SK-N-SH treated with all-trans-retinoic acid at 6 μM for 48 hours (cell line): ENCODE measurements at regions not wholly inside any gene's neighbourhood (a gene's known extent, or its start where the extent isn't known, plus 50 kb on each side); places are given as distances from the start of the nearest gene placed in this dataset.

Experiments
- ATAC-seq: fragments of 200-7000 bp; cut with Tn5 transposase; 3 replicates; pipeline ENCODE4 v1.9.1; 2020; ENCODE audit warnings: mild to moderate bottlenecking, moderate library complexity
- ARNTL ChIP-seq: fragments of 450-650 bp; formaldehyde crosslinking; IDR thresholded peaks from 2 replicates; pipeline ENCODE4 v1.5.0; 2020; ENCODE audit warnings: low read depth, mild to moderate bottlenecking, moderate library complexity, borderline replicate concordance
- BACH2 ChIP-seq: fragments of 250-450 bp; sonication (Bioruptor Pico); IDR thresholded peaks from 2 replicates; pipeline ENCODE4 v1.9.0; 2021; ENCODE audit warnings: mild to moderate bottlenecking, borderline replicate concordance
- CSDC2 ChIP-seq: fragments of 250-450 bp; sonication (Bioruptor Pico); IDR thresholded peaks from 2 replicates; pipeline ENCODE4 v1.5.0; 2020; ENCODE audit warnings: mild to moderate bottlenecking, moderate library complexity
- ESRRG ChIP-seq: fragments of 250-450 bp; sonication (Bioruptor Pico); IDR thresholded peaks from 2 replicates; pipeline ENCODE4 v1.6.1; 2021; ENCODE audit warnings: mild to moderate bottlenecking
- ISL1 ChIP-seq: fragments of 250-450 bp; sonication (Bioruptor Pico); IDR thresholded peaks from 2 replicates; pipeline ENCODE4 v2.1.2; 2022; ENCODE audit warnings: mild to moderate bottlenecking, moderate library complexity
- OSR1 ChIP-seq: fragments of 250-450 bp; sonication (Bioruptor Pico); IDR thresholded peaks from 2 replicates; pipeline ENCODE4 v1.8.0; 2022; ENCODE audit warnings: moderate library complexity, mild to moderate bottlenecking, inconsistent platforms
- PATZ1 ChIP-seq: fragments of 250-450 bp; sonication (Bioruptor Pico); IDR thresholded peaks from 2 replicates; pipeline ENCODE4 v1.8.0; 2020; ENCODE audit warnings: mild to moderate bottlenecking, moderate library complexity, borderline replicate concordance
- POU6F1 ChIP-seq: fragments of 250-450 bp; sonication (Bioruptor Pico); IDR thresholded peaks from 2 replicates; pipeline ENCODE4 v1.8.0; 2021; ENCODE audit warnings: low read depth, mild to moderate bottlenecking, moderate library complexity, borderline replicate concordance
- PPARA ChIP-seq: fragments of 250-450 bp; sonication (Bioruptor Pico); IDR thresholded peaks from 2 replicates; pipeline ENCODE4 v1.5.0; 2020; ENCODE audit warnings: mild to moderate bottlenecking, borderline replicate concordance
- RARB ChIP-seq: fragments of 250-450 bp; sonication (Bioruptor Pico); IDR thresholded peaks from 2 replicates; pipeline ENCODE4 v1.8.0; 2021; ENCODE audit warnings: mild to moderate bottlenecking, moderate library complexity
- TCF4 ChIP-seq: fragments of 250-450 bp; sonication (Bioruptor Pico); IDR thresholded peaks from 2 replicates; pipeline ENCODE4 v1.8.0; 2021; ENCODE audit warnings: mild to moderate bottlenecking, moderate library complexity, borderline replicate concordance
- TOX ChIP-seq: fragments of 250-450 bp; sonication (Bioruptor Pico); IDR thresholded peaks from 2 replicates; pipeline ENCODE4 v1.8.0; 2021; ENCODE audit warnings: mild to moderate bottlenecking, moderate library complexity, borderline replicate concordance
- TSHZ2 ChIP-seq: fragments of 250-450 bp; sonication (Bioruptor Pico); IDR thresholded peaks from 2 replicates; pipeline ENCODE4 v1.5.0; 2020; ENCODE audit warnings: mild to moderate bottlenecking, moderate library complexity
- ZC3H10 ChIP-seq: fragments of 250-450 bp; sonication (Bioruptor Pico); IDR thresholded peaks from 2 replicates; pipeline ENCODE4 v1.5.1; 2021; ENCODE audit warnings: mild to moderate bottlenecking, moderate library complexity
- ZFP3 ChIP-seq: fragments of 250-450 bp; sonication (Bioruptor Pico); IDR thresholded peaks from 2 replicates; pipeline ENCODE4 v1.5.0; 2020; ENCODE audit warnings: mild to moderate bottlenecking, moderate library complexity
- ZFP30 ChIP-seq: fragments of 450-650 bp; formaldehyde crosslinking; IDR thresholded peaks from 2 replicates; pipeline ENCODE4 v1.5.0; 2022; ENCODE audit warnings: mild to moderate bottlenecking, moderate library complexity
- ZNF565 ChIP-seq: fragments of 450-650 bp; formaldehyde crosslinking; conservative IDR thresholded peaks from 2 replicates; pipeline ENCODE4 v1.5.0; 2020; ENCODE audit warnings: low read depth, mild to moderate bottlenecking, moderate library complexity
- ZNF70 ChIP-seq: fragments of 450-650 bp; formaldehyde crosslinking; IDR thresholded peaks from 2 replicates; pipeline ENCODE4 v1.5.0; 2020; ENCODE audit warnings: mild to moderate bottlenecking, moderate library complexity
- ZNF8 ChIP-seq: fragments of 450-650 bp; formaldehyde crosslinking; IDR thresholded peaks from 2 replicates; pipeline ENCODE4 v1.5.0; 2020; ENCODE audit warnings: mild to moderate bottlenecking, moderate library complexity
- TF ChIP-seq, protein P1 (sequence below): fragments of 250-450 bp; sonication (Bioruptor Pico); IDR thresholded peaks from 2 replicates; pipeline ENCODE4 v1.5.1; 2020; ENCODE audit warnings: low read depth, mild to moderate bottlenecking, moderate library complexity
- TF ChIP-seq, protein P2 (sequence below): fragments of 250-450 bp; sonication (Bioruptor Pico); IDR thresholded peaks from 2 replicates; pipeline ENCODE4 v1.5.1; 2021; ENCODE audit warnings: mild to moderate bottlenecking, moderate library complexity

DNA sequence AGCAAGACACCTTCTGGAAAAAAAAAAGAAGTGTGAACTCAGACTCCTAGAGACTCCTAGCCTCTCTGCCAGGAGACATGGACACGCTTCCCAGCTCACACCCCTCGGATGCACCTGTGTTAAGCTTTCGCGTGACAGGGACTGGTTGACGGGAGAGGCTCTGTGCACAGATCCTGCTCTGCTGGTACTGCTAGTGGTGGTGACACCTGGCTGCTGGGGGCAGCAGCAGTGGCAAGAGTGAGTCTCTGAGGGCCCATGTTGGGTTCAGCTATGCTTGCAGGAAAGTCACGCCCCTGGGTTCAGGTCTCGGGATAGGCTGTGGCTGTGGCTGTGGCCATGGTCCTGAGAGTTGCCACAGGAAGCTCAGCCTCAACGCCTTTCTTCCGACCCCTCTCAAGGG is 81.1 kb downstream of the XRCC2 start:
- no peak for TF ChIP-seq ZFP3 (CRISPR knock-in tag)
- TF ChIP-seq CSDC2 (CRISPR knock-in tag) = no peak
- TF ChIP-seq ZNF70 (CRISPR knock-in tag) = no peak
- no peak for TF ChIP-seq ZFP30
- no peak for TF ChIP-seq ARNTL (CRISPR knock-in tag)
- no peak for TF ChIP-seq TSHZ2 (CRISPR knock-in tag)
- no peak for TF ChIP-seq POU6F1
- TF ChIP-seq PPARA (CRISPR knock-in tag) = no peak
- no peak for TF ChIP-seq OSR1 (CRISPR knock-in tag)
- no peak for TF ChIP-seq RARB (CRISPR knock-in tag)
- no peak for TF ChIP-seq ZNF565 (CRISPR knock-in tag)
- TF ChIP-seq TOX (CRISPR knock-in tag) = no peak
- no peak for TF ChIP-seq TCF4
- TF ChIP-seq, protein P1, sequence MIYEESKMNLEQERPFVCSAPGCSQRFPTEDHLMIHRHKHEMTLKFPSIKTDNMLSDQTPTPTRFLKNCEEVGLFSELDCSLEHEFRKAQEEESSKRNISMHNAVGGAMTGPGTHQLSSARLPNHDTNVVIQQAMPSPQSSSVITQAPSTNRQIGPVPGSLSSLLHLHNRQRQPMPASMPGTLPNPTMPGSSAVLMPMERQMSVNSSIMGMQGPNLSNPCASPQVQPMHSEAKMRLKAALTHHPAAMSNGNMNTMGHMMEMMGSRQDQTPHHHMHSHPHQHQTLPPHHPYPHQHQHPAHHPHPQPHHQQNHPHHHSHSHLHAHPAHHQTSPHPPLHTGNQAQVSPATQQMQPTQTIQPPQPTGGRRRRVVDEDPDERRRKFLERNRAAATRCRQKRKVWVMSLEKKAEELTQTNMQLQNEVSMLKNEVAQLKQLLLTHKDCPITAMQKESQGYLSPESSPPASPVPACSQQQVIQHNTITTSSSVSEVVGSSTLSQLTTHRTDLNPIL (CRISPR knock-in tag) = no peak
- TF ChIP-seq, all 23 proteins: peak for 0
- ATAC-seq = no peak

DNA sequence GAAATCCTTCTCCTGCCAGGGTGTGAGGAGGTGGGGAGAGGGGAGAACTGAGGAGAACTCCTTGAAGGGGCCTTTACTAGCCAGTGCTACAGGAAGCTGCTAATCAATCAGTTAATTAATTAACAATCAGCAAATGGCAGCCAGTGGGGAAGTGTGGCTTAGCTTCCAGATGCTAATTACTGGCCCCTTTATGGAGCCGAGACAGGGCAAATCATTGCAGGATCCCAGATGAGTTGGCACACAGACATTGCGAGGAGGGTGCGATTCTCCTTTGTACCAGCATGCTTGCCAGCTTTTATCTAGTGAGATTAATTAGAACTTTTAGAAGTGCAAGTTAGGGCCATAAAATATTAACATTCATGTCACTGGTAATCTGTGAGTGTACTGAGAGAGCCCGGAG is 84.0 kb downstream of the XRCC2 start:
- TF ChIP-seq, protein P1 (CRISPR knock-in tag) = no peak
- TF ChIP-seq PATZ1 (CRISPR knock-in tag) (no peak), ZNF565 (CRISPR knock-in tag) (no peak), CSDC2 (CRISPR knock-in tag) (no peak), ISL1 (CRISPR knock-in tag) (no peak), ZC3H10 (CRISPR knock-in tag) (no peak), ZFP3 (CRISPR knock-in tag) (no peak), ZFP30 (no peak), TCF4 (no peak), TOX (CRISPR knock-in tag) (no peak), ZNF8 (no peak), RARB (CRISPR knock-in tag) (no peak)
- ATAC-seq = no peak

GRCh38 chr7:152590481-152590880 is 85.5 kb downstream of the XRCC2 start:
- no peak for ATAC-seq
- no peak for TF ChIP-seq ZC3H10 (CRISPR knock-in tag)
- no peak for TF ChIP-seq ESRRG (CRISPR knock-in tag)
- no peak for TF ChIP-seq ISL1 (CRISPR knock-in tag)
- TF ChIP-seq ZNF70 (CRISPR knock-in tag) = no peak
- no peak for TF ChIP-seq OSR1 (CRISPR knock-in tag)
- TF ChIP-seq TSHZ2 (CRISPR knock-in tag) = no peak
- no peak for TF ChIP-seq PPARA (CRISPR knock-in tag)
- TF ChIP-seq ZNF565 (CRISPR knock-in tag) = no peak
- TF ChIP-seq BACH2 = no peak
- TF ChIP-seq TCF4 = no peak
- TF ChIP-seq, protein P1 (CRISPR knock-in tag) = no peak
- TF ChIP-seq ZNF8 = no peak
- TF ChIP-seq, protein P2, sequence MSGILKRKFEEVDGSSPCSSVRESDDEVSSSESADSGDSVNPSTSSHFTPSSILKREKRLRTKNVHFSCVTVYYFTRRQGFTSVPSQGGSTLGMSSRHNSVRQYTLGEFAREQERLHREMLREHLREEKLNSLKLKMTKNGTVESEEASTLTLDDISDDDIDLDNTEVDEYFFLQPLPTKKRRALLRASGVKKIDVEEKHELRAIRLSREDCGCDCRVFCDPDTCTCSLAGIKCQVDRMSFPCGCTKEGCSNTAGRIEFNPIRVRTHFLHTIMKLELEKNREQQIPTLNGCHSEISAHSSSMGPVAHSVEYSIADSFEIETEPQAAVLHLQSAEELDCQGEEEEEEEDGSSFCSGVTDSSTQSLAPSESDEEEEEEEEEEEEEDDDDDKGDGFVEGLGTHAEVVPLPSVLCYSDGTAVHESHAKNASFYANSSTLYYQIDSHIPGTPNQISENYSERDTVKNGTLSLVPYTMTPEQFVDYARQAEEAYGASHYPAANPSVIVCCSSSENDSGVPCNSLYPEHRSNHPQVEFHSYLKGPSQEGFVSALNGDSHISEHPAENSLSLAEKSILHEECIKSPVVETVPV (CRISPR knock-in tag) = no peak
